Brain microvascular endothelial cell (primary cell): ENCODE measurements at regions not wholly inside any gene's neighbourhood (a gene's known extent, or its start where the extent isn't known, plus 50 kb on each side); places are given as distances from the start of the nearest gene placed in this dataset.

ENCODE experiments used
- DNase-seq: peaks from one replicate; pipeline ENCODE4 v3.0.0-alpha.2; 2020
- H3K27ac ChIP-seq: fragments of 250-450 bp; sonication (Bioruptor Pico); 2 replicates; pipeline ENCODE4 v1.5.1; 2020; ENCODE audit warnings: mild to moderate bottlenecking, moderate library complexity
- H3K27me3 ChIP-seq: fragments of 250-450 bp; sonication (Bioruptor Pico); replicated peaks from 2 replicates; pipeline ENCODE4 v1.5.1; 2020; ENCODE audit warnings: mild to moderate bottlenecking
- H3K36me3 ChIP-seq: fragments of 250-450 bp; sonication (Bioruptor Pico); replicated peaks from 2 replicates; pipeline ENCODE4 v1.5.1; 2020; ENCODE audit warnings: mild to moderate bottlenecking
- H3K4me3 ChIP-seq: 2 replicates; pipeline ENCODE4 v1.5.1; 2011; ENCODE audit warnings: low read depth, mild to moderate bottlenecking, control low read depth, low read length, moderate library complexity
- CTCF ChIP-seq: IDR thresholded peaks from 2 replicates; pipeline ENCODE4 v1.5.1; 2011; ENCODE audit warnings: low read depth, mild to moderate bottlenecking, moderate library complexity, low read length, control low read depth, inconsistent platforms; ENCODE audit errors: missing control alignments
- in situ Hi-C: cut with HindIII; loops from 2 replicates; pipeline ENCODE4 v1.10.0; 2017; ENCODE audit warnings: low sequenced_read_pairs, low pct_ligation_motif_present

- H3K36me3 ChIP-seq, result no peaks in the 10 kb centered on the region
- no peak for DNase-seq
- no peak overlapping the region for H3K4me3 ChIP-seq
- no peak overlapping the region for H3K27ac ChIP-seq
- no peak for TF ChIP-seq CTCF
- no peaks in the 10 kb centered on the region for H3K27me3 ChIP-seq
- in situ Hi-C loops, result no loop called here
Measured at GRCh38 chr13:40469581-40470310, 196.7 kb downstream of the FOXO1 start.

- TF ChIP-seq CTCF, result no peak
- no peak overlapping the region for H3K27ac ChIP-seq
- in situ Hi-C loops, result no loop called here
- no peaks in the 10 kb centered on the region for H3K27me3 ChIP-seq
- H3K4me3 ChIP-seq, result no peak overlapping the region
- no peak for DNase-seq
- H3K36me3 ChIP-seq, result no peaks in the 10 kb centered on the region
Measured at GRCh38 chr13:40470660-40471059, 195.8 kb downstream of the FOXO1 start.

- H3K36me3 ChIP-seq, result no peaks in the 10 kb centered on the region
- DNase-seq, result no peak
- H3K4me3 ChIP-seq, result no peak overlapping the region
- H3K27ac ChIP-seq, result no peak overlapping the region
- TF ChIP-seq CTCF, result no peak
- H3K27me3 ChIP-seq, result no peaks in the 10 kb centered on the region
- in situ Hi-C loops, result no loop called here
Measured at GRCh38 chr13:40471076-40471475, 195.4 kb downstream of the FOXO1 start.

GRCh38 chr13:40471911-40472310 lies 194.5 kb downstream of the FOXO1 start:
- no peak overlapping the region for H3K27ac ChIP-seq
- no peaks in the 10 kb centered on the region for H3K27me3 ChIP-seq
- in situ Hi-C loops, result no loop called here
- no peak for DNase-seq
- no peaks in the 10 kb centered on the region for H3K36me3 ChIP-seq
- TF ChIP-seq CTCF, result no peak
- H3K4me3 ChIP-seq, result no peak overlapping the region

GRCh38 chr13:40472427-40473220 lies 193.8 kb downstream of the FOXO1 start:
- Histone ChIP-seq H3K36me3 (no peaks in the 10 kb centered on the region), H3K4me3 (no peak overlapping the region), H3K27ac (no peak overlapping the region), H3K27me3 (no peaks in the 10 kb centered on the region)
- no peak for DNase-seq
- no peak for TF ChIP-seq CTCF
- in situ Hi-C loops, result no loop called here
